Psoas muscle (tissue), 7 donors: ENCODE measurements at regions not wholly inside any gene's neighbourhood (a gene's known extent, or its start where the extent isn't known, plus 50 kb on each side); places are given as distances from the start of the nearest gene placed in this dataset.
A peak's percentile ranks its signal among the peaks of the same experiment; 100 is the strongest.

Source experiments
- ATAC-seq, 4 donors: fragments of 200-7000 bp; cut with Tn5 transposase; one replicate each; pipeline ENCODE4 v1.9.1; 2020; ENCODE audit warnings: moderate library complexity in 3 of 4, mild to moderate bottlenecking in 2 of 4
- DNase-seq, 2 donors: peaks; one replicate each; pipeline ENCODE4 v3.0.0-alpha.2; 2020
- H3K27ac ChIP-seq: fragments of 200-600 bp; one replicate; pipeline ENCODE4 v1.8.0; 2022
- H3K27me3 ChIP-seq, 3 donors: fragments of 200-600 bp in 1 of 3; one replicate each; pipeline versions ENCODE4 v1.6.1 to v1.8.0; 2013 to 2022; ENCODE audit warnings: low read length in 2 of 3, mild to moderate bottlenecking in 2 of 3, moderate library complexity in 1 of 3; ENCODE audit not compliant: insufficient read depth in 3 of 3
- H3K36me3 ChIP-seq, 2 donors: fragments of 200-600 bp in 1 of 2; one replicate each; pipeline versions ENCODE4 v1.6.1 to v1.8.0; 2013 to 2022; ENCODE audit warnings: low read depth in 1 of 2, mild to moderate bottlenecking in 1 of 2, moderate library complexity in 1 of 2; ENCODE audit not compliant: insufficient read depth in 1 of 2
- H3K4me1 ChIP-seq: fragments of 200-600 bp; one replicate; pipeline ENCODE4 v1.8.0; 2022
- H3K4me3 ChIP-seq: fragments of 200-600 bp; one replicate; pipeline ENCODE4 v1.8.0; 2022; ENCODE audit warnings: mild to moderate bottlenecking
- H3K9me3 ChIP-seq: fragments of 200-600 bp; one replicate; pipeline ENCODE4 v1.8.0; 2022
- CTCF ChIP-seq: fragments of 200-600 bp; IDR thresholded peaks from one replicate; pipeline ENCODE4 v1.8.0; 2022; ENCODE audit warnings: antibody characterized with exemption
- WGBS, 3 donors: extraction: QIAGEN DNeasy Blood & Tissue Kit; methylation state at CpG; one replicate each; pipeline versions ENCODE4 v1.1.6 to v1.1.7; 2013; 5-methylcytosine and 5-hydroxymethylcytosine counted together
- intact Hi-C, 2 donors: fragments of 100-400 bp; cut with DNase I; formaldehyde crosslinking; loops; one replicate each; pipeline versions ENCODE4 v1.11.0 to v1.14.2; 2022
- donor health status: healthy with polysubstance abuse.
- donor health status: DM: no; HTN: no; CAD: no; lungs with moderate emphysema.
- donor health status: Bipolar disorder and iron deficiency.
- donor health status: healthy.
- donor health status: DM: yes; HTN: yes; CAD: no.
- donor health status: DM: no; HTN: no; CAD: no.
- donor health status: DM: yes; HTN: yes; CAD: no.

- no peaks in the 10 kb centered on the region for H3K9me3 ChIP-seq
- H3K4me3 ChIP-seq: no peak overlapping the region
- no peak overlapping the region for H3K27ac ChIP-seq
- no peak for DNase-seq
- ATAC-seq: no peak
- H3K4me1 ChIP-seq: no peaks in the 10 kb centered on the region
- intact Hi-C loops: no loop called here
- WGBS, 3 donors: 91 to 95% (median 94%) methylated on average over 6 of the region's 6 CpGs
- H3K36me3 ChIP-seq: no peaks in the 10 kb centered on the region
- no peak for TF ChIP-seq CTCF
- H3K27me3 ChIP-seq: no peaks in the 10 kb centered on the region
Observed at GRCh38 chr11:45062974-45063635, 83.3 kb upstream of the PRDM11 start.

- no peak for ATAC-seq
- intact Hi-C loops: no loop called here
- no peak overlapping the region for H3K4me3 ChIP-seq
- TF ChIP-seq CTCF: no peak
- no peaks in the 10 kb centered on the region for H3K9me3 ChIP-seq
- H3K4me1 ChIP-seq: no peaks in the 10 kb centered on the region
- H3K36me3 ChIP-seq: no peaks in the 10 kb centered on the region
- DNase-seq: no peak
- WGBS, 3 donors: 97 to 100% (median 99%) methylated on average over 1 of the region's 1 CpG
- no peak overlapping the region for H3K27ac ChIP-seq
- H3K27me3 ChIP-seq: no peaks in the 10 kb centered on the region
Observed at GRCh38 chr11:45063669-45064068, 82.8 kb upstream of the PRDM11 start.

GRCh38 chr11:45067966-45068365, 78.5 kb upstream of the PRDM11 start:
- intact Hi-C loops: no loop called here
- no peaks in the 10 kb centered on the region for H3K27me3 ChIP-seq
- H3K4me1 ChIP-seq: peaks cover 14% of the 10 kb centered on the region
- no peaks in the 10 kb centered on the region for H3K9me3 ChIP-seq
- no peak for TF ChIP-seq CTCF
- no peak for ATAC-seq
- no peak overlapping the region for H3K27ac ChIP-seq
- no peak overlapping the region for H3K4me3 ChIP-seq
- 83 to 91% (median 86%) methylated on average over 1 of the region's 1 CpG for WGBS, 3 donors
- no peaks in the 10 kb centered on the region for H3K36me3 ChIP-seq
- DNase-seq: no peak

- WGBS, 3 donors: 93 to 100% (median 95%) methylated on average over 1 of the region's 1 CpG
- no peak overlapping the region for H3K27ac ChIP-seq
- no peak for DNase-seq
- peak in 2 of 4 donors; percentile 28 to 68 for ATAC-seq
- no peak overlapping the region for H3K4me3 ChIP-seq
- TF ChIP-seq CTCF: no peak
- no peaks in the 10 kb centered on the region for H3K36me3 ChIP-seq
- H3K9me3 ChIP-seq: no peaks in the 10 kb centered on the region
- H3K4me1 ChIP-seq: peaks cover 14% of the 10 kb centered on the region
- intact Hi-C loops: no loop called here
- H3K27me3 ChIP-seq: no peaks in the 10 kb centered on the region
Observed at GRCh38 chr11:45071232-45071631, 75.2 kb upstream of the PRDM11 start.

- intact Hi-C loops: no loop called here
- ATAC-seq (no peak), DNase-seq (no peak)
- 56 to 66% (median 66%) methylated on average over 11 of the region's 11 CpGs for WGBS, 3 donors
- no peaks in the 10 kb centered on the region for H3K9me3 ChIP-seq
- no peaks in the 10 kb centered on the region for H3K27me3 ChIP-seq
- no peak overlapping the region for H3K4me3 ChIP-seq
- H3K27ac ChIP-seq: no peak overlapping the region
- peaks cover 14% of the 10 kb centered on the region for H3K4me1 ChIP-seq
- no peak for TF ChIP-seq CTCF
- H3K36me3 ChIP-seq: no peaks in the 10 kb centered on the region
Observed at GRCh38 chr11:45073685-45074141, 72.7 kb upstream of the PRDM11 start.
